ENCODE measurements at regions not wholly inside any gene's neighbourhood (a gene's known extent, or its start where the extent isn't known, plus 50 kb on each side); places are given as distances from the start of the nearest gene placed in this dataset.

DNA sequence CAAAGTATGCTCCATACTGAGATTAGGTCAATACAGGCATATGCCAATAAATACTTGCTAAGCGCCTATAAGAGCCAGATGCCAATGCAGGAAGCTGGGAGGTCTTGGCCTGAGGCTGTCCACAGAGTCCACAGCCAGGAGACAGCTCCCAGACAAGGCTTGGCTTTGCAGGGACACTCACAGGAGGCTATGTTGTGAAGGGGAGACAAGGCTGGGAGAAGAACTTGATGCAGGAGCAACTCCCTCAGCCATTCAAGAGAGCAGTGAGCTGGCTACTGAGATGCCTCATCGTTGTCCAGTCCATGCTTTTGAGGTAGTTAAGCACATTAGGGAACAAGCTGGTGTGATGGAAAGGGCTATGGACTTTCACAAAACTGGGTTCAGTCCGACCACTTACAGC is 891.5 kb downstream of the TBC1D22A start:
- H3K4me1 ChIP-seq, result no peaks in the 10 kb centered on the region
- no peaks in the 10 kb centered on the region for H3K9me3 ChIP-seq
- TF ChIP-seq, protein P1, sequence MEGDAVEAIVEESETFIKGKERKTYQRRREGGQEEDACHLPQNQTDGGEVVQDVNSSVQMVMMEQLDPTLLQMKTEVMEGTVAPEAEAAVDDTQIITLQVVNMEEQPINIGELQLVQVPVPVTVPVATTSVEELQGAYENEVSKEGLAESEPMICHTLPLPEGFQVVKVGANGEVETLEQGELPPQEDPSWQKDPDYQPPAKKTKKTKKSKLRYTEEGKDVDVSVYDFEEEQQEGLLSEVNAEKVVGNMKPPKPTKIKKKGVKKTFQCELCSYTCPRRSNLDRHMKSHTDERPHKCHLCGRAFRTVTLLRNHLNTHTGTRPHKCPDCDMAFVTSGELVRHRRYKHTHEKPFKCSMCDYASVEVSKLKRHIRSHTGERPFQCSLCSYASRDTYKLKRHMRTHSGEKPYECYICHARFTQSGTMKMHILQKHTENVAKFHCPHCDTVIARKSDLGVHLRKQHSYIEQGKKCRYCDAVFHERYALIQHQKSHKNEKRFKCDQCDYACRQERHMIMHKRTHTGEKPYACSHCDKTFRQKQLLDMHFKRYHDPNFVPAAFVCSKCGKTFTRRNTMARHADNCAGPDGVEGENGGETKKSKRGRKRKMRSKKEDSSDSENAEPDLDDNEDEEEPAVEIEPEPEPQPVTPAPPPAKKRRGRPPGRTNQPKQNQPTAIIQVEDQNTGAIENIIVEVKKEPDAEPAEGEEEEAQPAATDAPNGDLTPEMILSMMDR (IDR thresholded peaks at IDR 0.05), result no peak
- no peak for DNase-seq
- H3K27ac ChIP-seq, result no peak overlapping the region
- peaks cover 0 to 5% of the 10 kb centered on the region in 2 donors for H3K27me3 ChIP-seq
- intact Hi-C loops (cut with DNase I), result no loop called here
- ATAC-seq, result no peak
- H3K36me3 ChIP-seq, result no peaks in the 10 kb centered on the region
- no peak overlapping the region for H3K4me3 ChIP-seq

DNA sequence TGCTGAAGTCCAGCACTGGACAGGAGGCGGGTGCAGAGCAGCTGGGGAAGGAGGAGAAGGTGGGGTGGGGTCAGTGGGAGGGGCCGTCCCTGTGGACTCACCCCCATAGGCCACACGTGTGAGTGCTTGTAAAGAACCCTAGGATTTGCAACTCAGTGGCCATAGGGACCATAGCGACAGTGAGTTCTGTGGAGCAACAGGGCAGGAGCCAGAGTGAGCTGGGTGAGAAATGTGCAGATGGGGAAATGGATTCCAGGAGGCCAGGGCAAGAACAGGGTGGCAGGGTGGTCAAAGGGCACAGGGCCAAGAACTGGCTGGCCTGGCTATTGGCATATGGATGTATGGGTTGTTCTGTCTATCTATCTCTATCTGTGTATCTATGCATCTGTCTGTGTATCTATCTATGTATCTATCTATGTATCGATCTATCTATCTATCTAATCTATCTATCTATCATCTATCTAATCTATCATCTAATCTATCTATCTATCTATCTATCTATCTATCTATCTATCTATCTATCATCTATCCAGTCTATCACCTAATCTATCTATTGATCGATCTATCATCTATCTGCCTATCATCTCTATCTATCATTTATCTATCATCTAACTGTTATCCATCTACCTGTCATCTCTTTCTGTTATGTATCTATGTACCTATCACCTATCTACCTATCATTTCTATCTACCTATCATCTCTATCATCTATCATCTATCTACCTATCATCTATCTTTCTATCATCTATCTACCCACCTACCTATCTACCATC is 889.0 kb downstream of the TBC1D22A start:
- ATAC-seq, result no peak
- no peak overlapping the region for H3K4me3 ChIP-seq
- H3K9me3 ChIP-seq, result no peaks in the 10 kb centered on the region
- intact Hi-C loops (cut with DNase I), result no loop called here
- no peak for DNase-seq
- H3K27me3 ChIP-seq, result peaks cover 0 to 7% of the 10 kb centered on the region in 2 donors
- H3K4me1 ChIP-seq, result no peaks in the 10 kb centered on the region
- TF ChIP-seq, protein P1 (IDR thresholded peaks at IDR 0.05), result no peak
- H3K27ac ChIP-seq, result no peak overlapping the region
- no peaks in the 10 kb centered on the region for H3K36me3 ChIP-seq

DNA sequence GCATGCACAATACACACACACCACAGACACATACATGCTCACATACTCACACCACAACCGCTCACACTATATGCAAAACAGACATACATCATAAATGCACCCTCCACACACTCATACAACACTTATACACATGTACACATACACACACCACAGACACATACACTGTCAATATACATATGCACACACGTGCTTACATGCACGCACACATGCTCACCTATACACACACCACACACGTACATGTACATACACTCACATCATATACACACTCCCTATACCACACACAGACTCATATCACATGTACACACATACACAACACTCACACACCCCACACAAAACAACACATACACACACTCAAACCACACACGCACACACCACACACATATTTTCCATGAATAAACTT is 885.3 kb downstream of the TBC1D22A start:
- Histone ChIP-seq H3K4me3 (no peak overlapping the region), H3K36me3 (no peaks in the 10 kb centered on the region), H3K27ac (no peak overlapping the region), H3K27me3 (peaks cover 0 to 6% of the 10 kb centered on the region in 2 donors), H3K4me1 (no peaks in the 10 kb centered on the region), H3K9me3 (no peaks in the 10 kb centered on the region)
- intact Hi-C loops (cut with DNase I), result no loop called here
- no peak for DNase-seq
- no peak for ATAC-seq
- TF ChIP-seq, protein P1 (IDR thresholded peaks at IDR 0.05), result no peak

DNA sequence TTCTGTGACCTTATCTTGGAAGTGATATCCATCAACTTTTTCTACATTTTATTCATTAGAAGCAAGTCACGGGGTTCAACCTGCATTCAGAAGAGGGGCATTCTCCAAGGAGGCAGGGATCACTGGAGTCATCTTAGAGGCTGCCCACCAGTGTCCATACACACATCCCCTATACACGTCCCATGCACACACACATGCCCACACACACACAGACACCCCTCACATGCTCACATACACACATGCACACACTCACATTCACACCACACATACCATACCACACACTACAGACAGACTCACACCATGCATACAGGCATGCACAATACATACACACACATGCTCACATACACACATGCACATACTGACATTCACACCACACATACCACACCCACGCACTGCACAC is 884.7 kb downstream of the TBC1D22A start:
- peaks cover 0 to 6% of the 10 kb centered on the region in 2 donors for H3K27me3 ChIP-seq
- TF ChIP-seq, protein P1 (IDR thresholded peaks at IDR 0.05), result no peak
- H3K27ac ChIP-seq, result no peak overlapping the region
- no peaks in the 10 kb centered on the region for H3K36me3 ChIP-seq
- H3K4me3 ChIP-seq, result no peak overlapping the region
- H3K4me1 ChIP-seq, result no peaks in the 10 kb centered on the region
- DNase-seq, result no peak
- H3K9me3 ChIP-seq, result no peaks in the 10 kb centered on the region
- ATAC-seq, result no peak
- intact Hi-C loops (cut with DNase I), result no loop called here

DNA sequence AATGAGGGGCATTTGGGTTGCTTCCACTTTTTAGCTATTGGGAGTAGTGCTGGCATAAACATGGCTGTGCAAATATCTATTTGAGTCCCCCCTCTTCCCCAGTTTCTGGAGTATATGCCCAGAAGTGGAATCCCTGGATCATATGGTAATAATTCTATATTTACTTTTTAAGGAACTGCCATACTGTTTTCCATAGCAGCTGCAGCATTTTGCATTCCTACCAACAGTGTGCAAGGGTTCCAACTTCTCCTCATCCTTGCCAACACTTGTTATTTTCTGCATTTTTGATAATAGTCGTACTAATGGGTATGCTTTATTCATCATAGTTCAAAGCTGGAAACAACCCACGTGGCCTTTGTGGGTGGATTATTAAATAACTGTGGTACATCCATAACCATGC is 883.5 kb downstream of the TBC1D22A start:
- Histone ChIP-seq H3K4me3 (no peak overlapping the region), H3K27ac (no peak overlapping the region), H3K4me1 (no peaks in the 10 kb centered on the region), H3K36me3 (no peaks in the 10 kb centered on the region), H3K27me3 (peaks cover 0 to 6% of the 10 kb centered on the region in 2 donors), H3K9me3 (no peaks in the 10 kb centered on the region)
- intact Hi-C loops (cut with DNase I), result no loop called here
- no peak for DNase-seq
- TF ChIP-seq, protein P1 (IDR thresholded peaks at IDR 0.05), result no peak
- no peak for ATAC-seq

All from left lung (tissue), 4 donors.